B cell (primary cell): ENCODE measurements at regions not wholly inside any gene's neighbourhood (a gene's known extent, or its start where the extent isn't known, plus 50 kb on each side); places are given as distances from the start of the nearest gene placed in this dataset.

Experiments
- ATAC-seq: fragments of 200-7000 bp; cut with Tn5 transposase; one replicate; pipeline ENCODE4 v1.10.0; 2021; ENCODE audit warnings: low read depth, mild to moderate bottlenecking, moderate number of reproducible peaks, moderate library complexity
- CTCF ChIA-PET: fragments of 350-600 bp; sonication (Branson Sonifier 250); formaldehyde crosslinking; loops from one replicate; lab custom pipeline; 2021; ENCODE audit warnings: antibody characterized with exemption, inconsistent platforms; lab: Charles Lee
- POLR2A ChIA-PET: fragments of 350-600 bp; sonication (Branson Sonifier 250); formaldehyde crosslinking; loops from one replicate; lab custom pipeline; 2021; ENCODE audit warnings: antibody characterized with exemption; lab: Charles Lee
- DNase-seq: peaks from one replicate; pipeline ENCODE4 v3.0.0; 2013
- H2AFZ ChIP-seq: 2 replicates; pipeline ENCODE4 v1.6.1; 2012; ENCODE audit warnings: mild to moderate bottlenecking, low read depth, low read length; ENCODE audit not compliant: insufficient read depth, poor library complexity, severe bottlenecking
- H3K27ac ChIP-seq, 2 donors: 1 replicate in 1 of 2; 2 replicates in 1 of 2; pipeline ENCODE4 v1.5.1; 2012 to 2013; ENCODE audit warnings: low read length in 2 of 2, mild to moderate bottlenecking in 2 of 2, moderate library complexity in 1 of 2
- H3K27me3 ChIP-seq, 4 experiments: fragments of 200-600 bp in 1 of 4; sonication (generic) in 1 of 4; replicated peaks in 1 of 4; 1 replicate in 2 of 4; 2 replicates in 2 of 4; pipeline versions ENCODE4 v1.6.1 to v1.7.0; 2013 to 2016; ENCODE audit warnings: low read length in 3 of 4, mild to moderate bottlenecking in 2 of 4, mixed read lengths in 1 of 4, moderate library complexity in 1 of 4; ENCODE audit not compliant: insufficient read depth in 4 of 4, control insufficient read depth in 3 of 4; ENCODE audit errors: control extremely low read depth in 1 of 4
- H3K36me3 ChIP-seq, 2 experiments: replicated peaks in 1 of 2; 1 replicate in 1 of 2; 2 replicates in 1 of 2; pipeline versions ENCODE4 v1.6.1 to v1.7.1; 2013; ENCODE audit warnings: low read length in 1 of 2; ENCODE audit not compliant: insufficient read depth in 2 of 2, control insufficient read depth in 1 of 2; ENCODE audit errors: control extremely low read depth in 1 of 2, extremely low read depth in 1 of 2
- H3K4me1 ChIP-seq, 2 donors: fragments of 200-600 bp in 1 of 2; sonication (generic) in 1 of 2; 1 replicate in 1 of 2; 2 replicates in 1 of 2; pipeline versions ENCODE4 v1.5.1 to v1.6.1; 2013 to 2017; ENCODE audit warnings: low read length in 2 of 2; ENCODE audit not compliant: control insufficient read depth in 2 of 2, insufficient read depth in 2 of 2
- H3K4me2 ChIP-seq: replicated peaks from 2 replicates; pipeline ENCODE3; 2012; ENCODE audit warnings: mild to moderate bottlenecking, low read depth, low read length; ENCODE audit not compliant: poor library complexity, severe bottlenecking
- H3K4me3 ChIP-seq, 5 experiments: fragments of 200-600 bp in 1 of 5; sonication (generic) in 1 of 5; 1 replicate in 3 of 5; 2 replicates in 2 of 5; pipeline versions ENCODE4 v1.5.1 to v1.7.0; 2011 to 2016; ENCODE audit warnings: low read length in 4 of 5, mild to moderate bottlenecking in 4 of 5, low read depth in 2 of 5, control low read depth in 1 of 5, moderate library complexity in 1 of 5; ENCODE audit not compliant: insufficient read depth in 1 of 5; ENCODE audit errors: control extremely low read depth in 1 of 5, extremely low read depth in 1 of 5
- H3K79me2 ChIP-seq: fragments of 200-600 bp; sonication (generic); one replicate; pipeline ENCODE4 v1.6.0; 2016; ENCODE audit warnings: low read length; ENCODE audit not compliant: control insufficient read depth, insufficient read depth
- H3K9ac ChIP-seq: fragments of 200-600 bp; sonication (generic); 2 replicates; pipeline ENCODE4 v1.6.1; 2017; ENCODE audit warnings: mild to moderate bottlenecking, low read length, moderate library complexity
- H3K9me3 ChIP-seq, 3 donors: one replicate each; pipeline versions ENCODE4 v1.6.1 to v1.7.1; 2013; ENCODE audit warnings: low read length in 2 of 3; ENCODE audit not compliant: control insufficient read depth in 2 of 3, insufficient read depth in 1 of 3; ENCODE audit errors: control extremely low read depth in 1 of 3
- H4K20me1 ChIP-seq: 2 replicates; pipeline ENCODE4 v1.6.0; 2012; ENCODE audit warnings: mild to moderate bottlenecking, low read length; ENCODE audit not compliant: insufficient read depth, control insufficient read depth, poor library complexity, severe bottlenecking
- H3K27ac Mint-ChIP-seq: one replicate; pipeline ENCODE4 v1.8.0; 2021; ENCODE audit warnings: mixed read lengths
- H3K27me3 Mint-ChIP-seq: one replicate; pipeline ENCODE4 v1.8.0; 2021; ENCODE audit warnings: mixed read lengths
- H3K4me1 Mint-ChIP-seq: one replicate; pipeline ENCODE4 v1.8.0; 2021; ENCODE audit warnings: mixed read lengths
- H3K4me3 Mint-ChIP-seq: one replicate; pipeline ENCODE4 v1.8.0; 2021; ENCODE audit warnings: mixed read lengths
- H3K9me3 Mint-ChIP-seq: one replicate; pipeline ENCODE4 v1.8.0; 2022; ENCODE audit warnings: mixed read lengths; ENCODE audit not compliant: insufficient read depth
- EZH2 ChIP-seq: IDR thresholded peaks from 2 replicates; pipeline ENCODE4 v1.6.1; 2012; ENCODE audit warnings: borderline replicate concordance, low read depth, mild to moderate bottlenecking, moderate library complexity, low read length; ENCODE audit not compliant: insufficient read depth, poor library complexity, severe bottlenecking
- WGBS: methylation state at CpG from one replicate; pipeline ENCODE4 v1.1.5; 2013; ENCODE audit warnings: missing lambda C conversion rate; ENCODE audit not compliant: insufficient coverage; 5-methylcytosine and 5-hydroxymethylcytosine counted together
- intact Hi-C: fragments of 100-400 bp; cut with micrococcal nuclease; formaldehyde crosslinking; loops from one replicate; pipeline ENCODE4 v1.10.0; 2022
- TF ChIP-seq, protein P1 (sequence below): fragments of 200-600 bp; IDR thresholded peaks from one replicate; pipeline ENCODE4 v1.8.0; 2022; ENCODE audit warnings: antibody characterized with exemption, mild to moderate bottlenecking

DNA sequence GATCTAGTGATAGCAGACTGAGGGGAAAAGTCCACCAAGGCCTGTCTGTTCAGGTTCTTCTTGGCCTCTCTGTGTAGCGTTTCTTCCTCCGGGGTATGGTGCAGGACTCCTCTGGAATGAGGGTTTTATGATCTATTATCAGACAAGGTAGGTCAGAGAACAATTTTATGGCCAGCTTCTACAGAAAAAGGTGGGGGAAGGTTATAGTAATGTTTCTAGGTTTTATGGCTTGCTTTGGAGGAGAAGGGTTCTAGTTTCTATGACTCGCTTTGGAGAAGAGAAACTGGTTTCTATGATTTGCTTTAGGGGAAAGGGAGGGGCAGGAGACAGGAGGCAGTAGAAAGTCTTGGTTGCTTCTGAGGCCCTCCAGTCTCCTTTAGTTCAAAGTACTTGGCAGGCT, 144.8 kb upstream of the LAMA2 start:
- H3K9ac ChIP-seq: no peak overlapping the region
- ChIA-PET CTCF (no interaction called here), POLR2A (no interaction called here)
- no peak overlapping the region for H2AFZ ChIP-seq
- Mint-ChIP-seq H3K4me3 (no peak overlapping the region), H3K27ac (no peak overlapping the region), H3K9me3 (no peaks in the 10 kb centered on the region), H3K4me1 (no peaks in the 10 kb centered on the region), H3K27me3 (no peaks in the 10 kb centered on the region)
- no peaks in the 10 kb centered on the region for H3K79me2 ChIP-seq
- DNase-seq: no peak
- no peaks in the 10 kb centered on the region for H3K9me3 ChIP-seq
- no peak for ATAC-seq
- TF ChIP-seq, protein P1, sequence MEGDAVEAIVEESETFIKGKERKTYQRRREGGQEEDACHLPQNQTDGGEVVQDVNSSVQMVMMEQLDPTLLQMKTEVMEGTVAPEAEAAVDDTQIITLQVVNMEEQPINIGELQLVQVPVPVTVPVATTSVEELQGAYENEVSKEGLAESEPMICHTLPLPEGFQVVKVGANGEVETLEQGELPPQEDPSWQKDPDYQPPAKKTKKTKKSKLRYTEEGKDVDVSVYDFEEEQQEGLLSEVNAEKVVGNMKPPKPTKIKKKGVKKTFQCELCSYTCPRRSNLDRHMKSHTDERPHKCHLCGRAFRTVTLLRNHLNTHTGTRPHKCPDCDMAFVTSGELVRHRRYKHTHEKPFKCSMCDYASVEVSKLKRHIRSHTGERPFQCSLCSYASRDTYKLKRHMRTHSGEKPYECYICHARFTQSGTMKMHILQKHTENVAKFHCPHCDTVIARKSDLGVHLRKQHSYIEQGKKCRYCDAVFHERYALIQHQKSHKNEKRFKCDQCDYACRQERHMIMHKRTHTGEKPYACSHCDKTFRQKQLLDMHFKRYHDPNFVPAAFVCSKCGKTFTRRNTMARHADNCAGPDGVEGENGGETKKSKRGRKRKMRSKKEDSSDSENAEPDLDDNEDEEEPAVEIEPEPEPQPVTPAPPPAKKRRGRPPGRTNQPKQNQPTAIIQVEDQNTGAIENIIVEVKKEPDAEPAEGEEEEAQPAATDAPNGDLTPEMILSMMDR: no peak
- TF ChIP-seq EZH2: no peak
- no peak overlapping the region for H3K4me3 ChIP-seq
- H3K36me3 ChIP-seq: no peaks in the 10 kb centered on the region
- no peak overlapping the region for H3K27ac ChIP-seq
- intact Hi-C loops: no loop called here
- no peaks in the 10 kb centered on the region for H3K4me1 ChIP-seq
- H4K20me1 ChIP-seq: no peaks in the 10 kb centered on the region
- H3K27me3 ChIP-seq: no peaks in the 10 kb centered on the region
- WGBS: 85% methylated on average over 3 of the region's 3 CpGs
- no peak overlapping the region for H3K4me2 ChIP-seq

DNA sequence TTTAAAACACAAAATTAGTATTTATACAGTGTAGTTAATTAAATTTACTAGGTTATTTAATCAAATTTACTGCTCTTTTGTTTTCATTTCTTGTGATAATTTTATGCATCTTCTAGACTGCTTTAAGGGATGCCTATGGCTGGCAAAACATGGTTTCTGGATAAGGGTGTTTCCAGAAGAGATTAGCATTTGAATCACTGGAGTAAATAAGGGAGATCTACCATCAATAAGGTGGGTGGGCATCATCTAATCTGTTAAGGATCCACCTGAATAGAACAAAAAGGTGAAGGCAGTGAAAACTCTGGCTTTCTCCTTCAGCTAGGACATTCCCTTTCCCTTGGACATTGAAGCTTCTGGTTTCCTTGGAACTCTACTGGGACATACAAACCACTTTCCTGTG, 146.2 kb upstream of the LAMA2 start:
- Histone ChIP-seq H4K20me1 (no peaks in the 10 kb centered on the region), H3K79me2 (no peaks in the 10 kb centered on the region), H3K9me3 (no peaks in the 10 kb centered on the region), H3K9ac (no peak overlapping the region), H3K27ac (no peak overlapping the region), H3K36me3 (no peaks in the 10 kb centered on the region), H3K4me3 (no peak overlapping the region), H3K4me1 (no peaks in the 10 kb centered on the region), H3K4me2 (no peak overlapping the region), H2AFZ (no peak overlapping the region), H3K27me3 (no peaks in the 10 kb centered on the region)
- DNase-seq (no peak), ATAC-seq (no peak)
- Mint-ChIP-seq H3K27me3 (no peaks in the 10 kb centered on the region), H3K27ac (no peak overlapping the region), H3K9me3 (no peaks in the 10 kb centered on the region), H3K4me1 (no peaks in the 10 kb centered on the region), H3K4me3 (no peak overlapping the region)
- POLR2A ChIA-PET: no interaction called here
- intact Hi-C loops: no loop called here
- CTCF ChIA-PET: no interaction called here
- TF ChIP-seq, protein P1: no peak
- TF ChIP-seq EZH2: no peak
